Esophagus squamous epithelium (tissue), 5 donors: ENCODE measurements at regions not wholly inside any gene's neighbourhood (a gene's known extent, or its start where the extent isn't known, plus 50 kb on each side); places are given as distances from the start of the nearest gene placed in this dataset.

Source experiments
- DNase-seq: peaks from one replicate; lab custom pipeline; 2025; lab: John Stamatoyannopoulos, UW
- H3K27ac ChIP-seq, 4 donors: fragments of 200-600 bp; sonication (generic); one replicate each; pipeline ENCODE4 v1.5.1; 2016 to 2019; ENCODE audit warnings: mild to moderate bottlenecking in 1 of 4
- H3K27me3 ChIP-seq, 4 donors: fragments of 200-600 bp; sonication (generic); 1 replicate in 3 of 4; 2 replicates in 1 of 4; pipeline versions ENCODE4 v1.5.1 to v1.6.0; 2017 to 2021; ENCODE audit warnings: antibody characterized with exemption in 1 of 4
- H3K36me3 ChIP-seq, 3 donors: fragments of 200-600 bp; sonication (generic); one replicate each; pipeline ENCODE4 v1.5.1; 2016 to 2019
- H3K4me1 ChIP-seq, 3 donors: fragments of 200-600 bp; sonication (generic); one replicate each; pipeline ENCODE4 v1.5.1; 2017 to 2019
- H3K4me3 ChIP-seq, 4 donors: fragments of 200-600 bp; sonication (generic); 1 replicate in 3 of 4; 2 replicates in 1 of 4; pipeline ENCODE4 v1.5.1; 2016 to 2019; ENCODE audit warnings: mild to moderate bottlenecking in 2 of 4, moderate library complexity in 1 of 4
- H3K9me3 ChIP-seq, 3 donors: fragments of 200-600 bp; sonication (generic); one replicate each; pipeline ENCODE4 v1.5.1; 2016 to 2019
- CTCF ChIP-seq, 6 experiments: fragments of 450-650 bp in 4 of 6; fragments of 200-600 bp in 2 of 6; sonication (generic) in 2 of 6; IDR thresholded peaks; one replicate each; pipeline ENCODE4 v1.5.1; 2016 to 2019; ENCODE audit warnings: antibody characterized with exemption in 6 of 6, mild to moderate bottlenecking in 4 of 6, moderate library complexity in 4 of 6
- POLR2A ChIP-seq, 4 donors: fragments of 450-650 bp; IDR thresholded peaks; one replicate each; pipeline ENCODE4 v1.6.1; 2017; ENCODE audit warnings: antibody characterized with exemption in 4 of 4, mild to moderate bottlenecking in 4 of 4, moderate library complexity in 3 of 4
- WGBS, 2 donors: methylation state at CpG; one replicate each; pipeline ENCODE4 v1.1.5; 2018; 5-methylcytosine and 5-hydroxymethylcytosine counted together
- intact Hi-C: fragments of 100-400 bp; cut with DNase I; formaldehyde crosslinking; loops from one replicate; pipeline ENCODE4 v1.15.0; 2022
- donor health status: DM: yes; HTN: yes; CAD: no.

GRCh38 chr14:71824816-71825215, 107.4 kb upstream of the RGS6 start:
- no peak overlapping the region for H3K27ac ChIP-seq
- no peak for TF ChIP-seq POLR2A (IDR thresholded peaks at IDR 0.05)
- H3K9me3 ChIP-seq = no peaks in the 10 kb centered on the region
- no peak for DNase-seq
- H3K27me3 ChIP-seq = no peaks in the 10 kb centered on the region
- WGBS, 2 donors = 59 to 66% methylated on average over 5 of the region's 5 CpGs
- intact Hi-C loops = no loop called here
- no peaks in the 10 kb centered on the region for H3K36me3 ChIP-seq
- no peak overlapping the region for H3K4me3 ChIP-seq
- H3K4me1 ChIP-seq = no peaks in the 10 kb centered on the region

GRCh38 chr14:71833476-71833875, 98.8 kb upstream of the RGS6 start:
- intact Hi-C loops = no loop called here
- 60 to 76% methylated on average over 3 of the region's 3 CpGs for WGBS, 2 donors
- DNase-seq = no peak

GRCh38 chr14:71834284-71835204, 97.7 kb upstream of the RGS6 start:
- no peaks in the 10 kb centered on the region for H3K36me3 ChIP-seq
- no peak overlapping the region for H3K27ac ChIP-seq
- DNase-seq = no peak
- H3K27me3 ChIP-seq = no peaks in the 10 kb centered on the region
- intact Hi-C loops = no loop called here
- no peak for TF ChIP-seq POLR2A (IDR thresholded peaks at IDR 0.05)
- no peak for TF ChIP-seq CTCF (IDR thresholded peaks at IDR 0.05)
- H3K4me3 ChIP-seq = no peak overlapping the region
- WGBS, 2 donors = 58 to 59% methylated on average over 4 of the region's 4 CpGs
- H3K9me3 ChIP-seq = no peaks in the 10 kb centered on the region
- H3K4me1 ChIP-seq = no peaks in the 10 kb centered on the region

More at GRCh38 chr14:71833476-71833875, 98.8 kb upstream of the RGS6 start:
- no peak overlapping the region for H3K4me3 ChIP-seq
- H3K36me3 ChIP-seq = no peaks in the 10 kb centered on the region
- H3K9me3 ChIP-seq = no peaks in the 10 kb centered on the region
- TF ChIP-seq POLR2A (IDR thresholded peaks at IDR 0.05) (no peak), CTCF (IDR thresholded peaks at IDR 0.05) (no peak)
- no peaks in the 10 kb centered on the region for H3K27me3 ChIP-seq
- H3K4me1 ChIP-seq = no peaks in the 10 kb centered on the region
- no peak overlapping the region for H3K27ac ChIP-seq

GRCh38 chr14:71852181-71852580, 80.0 kb upstream of the RGS6 start:
- H3K27ac ChIP-seq = no peak overlapping the region
- H3K4me3 ChIP-seq = no peak overlapping the region
- no peaks in the 10 kb centered on the region for H3K36me3 ChIP-seq
- peaks cover 0 to 5% (median 0%) of the 10 kb centered on the region in 3 donors for H3K4me1 ChIP-seq
- intact Hi-C loops = no loop called here
- TF ChIP-seq CTCF (IDR thresholded peaks at IDR 0.05) (no peak), POLR2A (IDR thresholded peaks at IDR 0.05) (no peak)
- no peaks in the 10 kb centered on the region for H3K9me3 ChIP-seq
- no peaks in the 10 kb centered on the region for H3K27me3 ChIP-seq
- DNase-seq = no peak

GRCh38 chr14:71855399-71856036, 76.7 kb upstream of the RGS6 start:
- WGBS, 2 donors = 87 to 100% methylated on average over 1 of the region's 1 CpG
- no peak for TF ChIP-seq POLR2A (IDR thresholded peaks at IDR 0.05)
- peak; percentile 21 to 83 (median 54) for TF ChIP-seq CTCF (IDR thresholded peaks at IDR 0.05)
- no peaks in the 10 kb centered on the region for H3K36me3 ChIP-seq
- H3K27me3 ChIP-seq = no peaks in the 10 kb centered on the region
- intact Hi-C loops = no loop called here
- H3K9me3 ChIP-seq = no peaks in the 10 kb centered on the region
- H3K27ac ChIP-seq = no peak overlapping the region
- no peak for DNase-seq
- no peak overlapping the region for H3K4me3 ChIP-seq
- H3K4me1 ChIP-seq = peaks cover 0 to 5% (median 0%) of the 10 kb centered on the region in 3 donors
